ENCODE measurements at regions not wholly inside any gene's neighbourhood (a gene's known extent, or its start where the extent isn't known, plus 50 kb on each side); places are given as distances from the start of the nearest gene placed in this dataset.

GRCh38 chr2:37788602-37789209 is 117.3 kb upstream of the CDC42EP3 start:
- no peaks in the 10 kb centered on the region for H3K27me3 ChIP-seq (ENCODE audit: insufficient read depth, low read depth, low read length)

GRCh38 chr2:37790019-37790418 is 118.6 kb upstream of the CDC42EP3 start:
- no peak overlapping the region for H3K27ac ChIP-seq (ENCODE audit: low read length)

More at GRCh38 chr2:37788602-37789209, 117.3 kb upstream of the CDC42EP3 start:
- Histone ChIP-seq H3K79me2 (replicated peaks; ENCODE audit: insufficient read depth, low read length) (no peaks in the 10 kb centered on the region), H3K27ac (ENCODE audit: low read length) (no peak overlapping the region), H2AFZ (ENCODE audit: low read depth, low read length) (no peak overlapping the region), H3K4me3 (ENCODE audit: low read length) (no peak overlapping the region), H3F3A (ENCODE audit: insufficient read depth, low read length, poor library complexity, severe bottlenecking) (no peaks in the 10 kb centered on the region), H3K9ac (ENCODE audit: low read length) (no peak overlapping the region), H4K20me1 (ENCODE audit: insufficient read depth) (no peaks in the 10 kb centered on the region), H3K4me2 (ENCODE audit: low read length) (no peak overlapping the region), H3K36me3 (ENCODE audit: insufficient read depth, low read length) (no peaks in the 10 kb centered on the region), H3K9me2 (ENCODE audit: insufficient read depth, low read length) (no peaks in the 10 kb centered on the region), H3K9me3 (ENCODE audit: low read length) (no peaks in the 10 kb centered on the region)
- no peak for TF ChIP-seq CTCF (IDR thresholded peaks at IDR 0.05; ENCODE audit: poor library complexity, severe bottlenecking)
- TF ChIP-seq EZH2 (IDR thresholded peaks at IDR 0.05; ENCODE audit: borderline replicate concordance, insufficient read depth, low read length, poor library complexity, severe bottlenecking), result no peak
- no peak for TF ChIP-seq REST (IDR thresholded peaks at IDR 0.05; ENCODE audit: borderline replicate concordance)
- no peak for TF ChIP-seq MXI1 (conservative IDR thresholded peaks at IDR 0.05; ENCODE audit: poor library complexity, severe bottlenecking)
- TF ChIP-seq POLR2AphosphoS5 (IDR thresholded peaks at IDR 0.05), result no peak
- no peak for TF ChIP-seq TAF1 (IDR thresholded peaks at IDR 0.05; ENCODE audit: low read depth)
- TF ChIP-seq RAD21 (conservative IDR thresholded peaks at IDR 0.05), result no peak
- TF ChIP-seq EP300 (conservative IDR thresholded peaks at IDR 0.05; ENCODE audit: poor library complexity, severe bottlenecking), result no peak
- TF ChIP-seq SMC3 (conservative IDR thresholded peaks at IDR 0.05; ENCODE audit: poor library complexity), result no peak

More at GRCh38 chr2:37790019-37790418, 118.6 kb upstream of the CDC42EP3 start:
- H3K9ac ChIP-seq (ENCODE audit: low read length), result no peak overlapping the region
- TF ChIP-seq MXI1 (conservative IDR thresholded peaks at IDR 0.05; ENCODE audit: poor library complexity, severe bottlenecking) (no peak), REST (IDR thresholded peaks at IDR 0.05; ENCODE audit: borderline replicate concordance) (no peak)
- H3K4me2 ChIP-seq (ENCODE audit: low read length), result no peak overlapping the region
- H3K36me3 ChIP-seq (ENCODE audit: insufficient read depth, low read length), result no peaks in the 10 kb centered on the region
- H3F3A ChIP-seq (ENCODE audit: insufficient read depth, low read length, poor library complexity, severe bottlenecking), result no peaks in the 10 kb centered on the region
- H2AFZ ChIP-seq (ENCODE audit: low read depth, low read length), result no peak overlapping the region
- H3K4me3 ChIP-seq (ENCODE audit: low read length), result no peak overlapping the region
- H4K20me1 ChIP-seq (ENCODE audit: insufficient read depth), result no peaks in the 10 kb centered on the region
- H3K27me3 ChIP-seq (ENCODE audit: insufficient read depth, low read depth, low read length), result no peaks in the 10 kb centered on the region
- no peaks in the 10 kb centered on the region for H3K9me2 ChIP-seq (ENCODE audit: insufficient read depth, low read length)
- no peaks in the 10 kb centered on the region for H3K79me2 ChIP-seq (replicated peaks; ENCODE audit: insufficient read depth, low read length)
- H3K9me3 ChIP-seq (ENCODE audit: low read length), result no peaks in the 10 kb centered on the region

Data from neural cell (in vitro differentiated cells).